ENCODE measurements at regions not wholly inside any gene's neighbourhood (a gene's known extent, or its start where the extent isn't known, plus 50 kb on each side); places are given as distances from the start of the nearest gene placed in this dataset.

- no peak for TF ChIP-seq CTCF (IDR thresholded peaks at IDR 0.05; ENCODE audit: insufficient read depth, low read length, poor library complexity, severe bottlenecking)
These were observed 67.9 kb downstream of the KLHDC7A start for GRCh38 chr1:18548643-18549042.

GRCh38 chr1:18549106-18549505 is 68.4 kb downstream of the KLHDC7A start:
- Histone ChIP-seq H3K27me3 (ENCODE audit: control insufficient read depth, insufficient read depth, low read length) (peaks cover 4% of the 10 kb centered on the region), H3K36me3 (ENCODE audit: control insufficient read depth, insufficient read depth, low read length) (no peaks in the 10 kb centered on the region), H3K4me3 (ENCODE audit: low read depth, low read length) (no peak overlapping the region)
- no peak for TF ChIP-seq CTCF (IDR thresholded peaks at IDR 0.05; ENCODE audit: insufficient read depth, low read length, poor library complexity, severe bottlenecking)
- DNase-seq (ENCODE audit: low read depth) = no peak

More at GRCh38 chr1:18548643-18549042, 67.9 kb downstream of the KLHDC7A start:
- no peak for DNase-seq (ENCODE audit: low read depth)
- no peak overlapping the region for H3K4me3 ChIP-seq (ENCODE audit: low read depth, low read length)
- peaks cover 4% of the 10 kb centered on the region for H3K27me3 ChIP-seq (ENCODE audit: control insufficient read depth, insufficient read depth, low read length)
- no peaks in the 10 kb centered on the region for H3K36me3 ChIP-seq (ENCODE audit: control insufficient read depth, insufficient read depth, low read length)

- H3K4me3 ChIP-seq (ENCODE audit: low read depth, low read length) = no peak overlapping the region
- H3K27me3 ChIP-seq (ENCODE audit: control insufficient read depth, insufficient read depth, low read length) = peaks cover 4% of the 10 kb centered on the region
- DNase-seq (ENCODE audit: low read depth) = no peak
- no peak for TF ChIP-seq CTCF (IDR thresholded peaks at IDR 0.05; ENCODE audit: insufficient read depth, low read length, poor library complexity, severe bottlenecking)
- no peaks in the 10 kb centered on the region for H3K36me3 ChIP-seq (ENCODE audit: control insufficient read depth, insufficient read depth, low read length)
These were observed 69.2 kb downstream of the KLHDC7A start for GRCh38 chr1:18549906-18550305.

- no peak for TF ChIP-seq CTCF (IDR thresholded peaks at IDR 0.05; ENCODE audit: insufficient read depth, low read length, poor library complexity, severe bottlenecking)
- H3K4me3 ChIP-seq (ENCODE audit: low read depth, low read length) = no peak overlapping the region
- H3K36me3 ChIP-seq (ENCODE audit: control insufficient read depth, insufficient read depth, low read length) = no peaks in the 10 kb centered on the region
- no peak for DNase-seq (ENCODE audit: low read depth)
- peaks cover 15% of the 10 kb centered on the region for H3K27me3 ChIP-seq (ENCODE audit: control insufficient read depth, insufficient read depth, low read length)
These were observed 71.9 kb downstream of the KLHDC7A start for GRCh38 chr1:18552631-18553030.

GRCh38 chr1:18553388-18553787 is 72.7 kb downstream of the KLHDC7A start:
- no peak for TF ChIP-seq CTCF (IDR thresholded peaks at IDR 0.05; ENCODE audit: insufficient read depth, low read length, poor library complexity, severe bottlenecking)
- no peak for DNase-seq (ENCODE audit: low read depth)
- H3K27me3 ChIP-seq (ENCODE audit: control insufficient read depth, insufficient read depth, low read length) = peaks cover 23% of the 10 kb centered on the region
- H3K36me3 ChIP-seq (ENCODE audit: control insufficient read depth, insufficient read depth, low read length) = no peaks in the 10 kb centered on the region
- no peak overlapping the region for H3K4me3 ChIP-seq (ENCODE audit: low read depth, low read length)

- DNase-seq (ENCODE audit: low read depth) = no peak
- Histone ChIP-seq H3K36me3 (ENCODE audit: control insufficient read depth, insufficient read depth, low read length) (no peaks in the 10 kb centered on the region), H3K4me3 (ENCODE audit: low read depth, low read length) (no peak overlapping the region), H3K27me3 (ENCODE audit: control insufficient read depth, insufficient read depth, low read length) (peaks cover 20% of the 10 kb centered on the region)
- no peak for TF ChIP-seq CTCF (IDR thresholded peaks at IDR 0.05; ENCODE audit: insufficient read depth, low read length, poor library complexity, severe bottlenecking)
These were observed 73.4 kb downstream of the KLHDC7A start for GRCh38 chr1:18554099-18554498.
